ENCODE measurements at regions not wholly inside any gene's neighbourhood (a gene's known extent, or its start where the extent isn't known, plus 50 kb on each side); places are given as distances from the start of the nearest gene placed in this dataset.

DNA sequence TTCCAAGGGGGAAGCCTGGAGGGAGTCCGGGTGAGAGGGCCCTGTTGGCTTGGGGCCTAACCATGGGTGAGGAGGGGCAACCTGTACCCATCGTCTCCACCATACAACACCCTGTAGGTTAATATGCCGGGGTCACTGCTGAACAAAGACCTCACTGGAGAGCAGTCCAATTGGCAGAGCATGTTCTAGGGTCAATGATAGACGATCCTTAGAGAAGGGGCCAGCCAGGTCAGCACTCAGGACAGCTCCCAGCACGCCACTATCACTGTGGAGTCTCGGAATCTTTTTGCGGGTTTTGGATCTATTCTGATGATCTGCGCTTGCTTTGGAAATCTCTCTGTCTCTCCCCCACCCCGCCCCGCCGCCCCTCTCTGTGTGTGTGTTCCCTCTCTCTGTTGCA, 218.4 kb upstream of the MVB12B start:
- DNase-seq, result no peak
- in situ Hi-C loops (cut with MboI; ENCODE audit: low pct_ligation_motif_present in 1 of 4, low pct_unique_long_range_greater_than_20kb in 1 of 4, low sequenced_read_pairs in 3 of 4), result no loop called here
- Histone ChIP-seq H3K4me3 (no peak overlapping the region), H3K27me3 (peaks cover 18% of the 10 kb centered on the region), H3K36me3 (no peaks in the 10 kb centered on the region), H3K9me3 (no peaks in the 10 kb centered on the region), H3K27ac (no peak overlapping the region), H3K4me1 (no peaks in the 10 kb centered on the region)
- 40% methylated on average over 10 of the region's 11 CpGs; no CpG with 5 or more reads in 1 of the 2 donors for WGBS, 2 donors (ENCODE audit: low coverage in 1 of 2)
- TF ChIP-seq EP300 (IDR thresholded peaks at IDR 0.05; ENCODE audit: low read depth) (no peak), POLR2A (IDR thresholded peaks at IDR 0.05) (no peak), POLR2AphosphoS5 (IDR thresholded peaks at IDR 0.05) (no peak)
- TF ChIP-seq, protein P1, sequence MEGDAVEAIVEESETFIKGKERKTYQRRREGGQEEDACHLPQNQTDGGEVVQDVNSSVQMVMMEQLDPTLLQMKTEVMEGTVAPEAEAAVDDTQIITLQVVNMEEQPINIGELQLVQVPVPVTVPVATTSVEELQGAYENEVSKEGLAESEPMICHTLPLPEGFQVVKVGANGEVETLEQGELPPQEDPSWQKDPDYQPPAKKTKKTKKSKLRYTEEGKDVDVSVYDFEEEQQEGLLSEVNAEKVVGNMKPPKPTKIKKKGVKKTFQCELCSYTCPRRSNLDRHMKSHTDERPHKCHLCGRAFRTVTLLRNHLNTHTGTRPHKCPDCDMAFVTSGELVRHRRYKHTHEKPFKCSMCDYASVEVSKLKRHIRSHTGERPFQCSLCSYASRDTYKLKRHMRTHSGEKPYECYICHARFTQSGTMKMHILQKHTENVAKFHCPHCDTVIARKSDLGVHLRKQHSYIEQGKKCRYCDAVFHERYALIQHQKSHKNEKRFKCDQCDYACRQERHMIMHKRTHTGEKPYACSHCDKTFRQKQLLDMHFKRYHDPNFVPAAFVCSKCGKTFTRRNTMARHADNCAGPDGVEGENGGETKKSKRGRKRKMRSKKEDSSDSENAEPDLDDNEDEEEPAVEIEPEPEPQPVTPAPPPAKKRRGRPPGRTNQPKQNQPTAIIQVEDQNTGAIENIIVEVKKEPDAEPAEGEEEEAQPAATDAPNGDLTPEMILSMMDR (IDR thresholded peaks at IDR 0.05), result no peak
- intact Hi-C loops (cut with DNase I; ENCODE audit: low total_unique reads), result no loop called here

DNA sequence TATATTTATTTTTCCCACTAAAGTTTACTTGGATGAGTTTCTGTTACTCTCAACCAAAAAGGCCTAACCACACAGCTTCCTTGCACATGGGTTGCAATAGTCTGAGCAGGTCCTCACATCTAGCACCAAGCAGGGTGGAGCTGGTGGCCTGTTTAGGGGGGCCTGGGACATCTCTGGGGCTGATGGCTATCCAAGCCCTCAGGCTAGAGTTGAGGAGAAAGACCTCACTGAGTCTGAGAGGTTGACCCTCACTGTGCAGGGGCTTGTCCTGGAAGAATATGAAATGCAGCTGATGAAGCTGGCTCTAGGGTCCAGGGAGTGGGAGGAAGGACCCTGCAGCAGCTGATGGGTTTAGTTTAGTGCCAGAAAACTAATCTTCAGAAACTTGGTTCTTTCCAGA, 217.1 kb upstream of the MVB12B start:
- in situ Hi-C loops (cut with MboI; ENCODE audit: low pct_ligation_motif_present in 1 of 4, low pct_unique_long_range_greater_than_20kb in 1 of 4, low sequenced_read_pairs in 3 of 4) (no loop called here), intact Hi-C loops (cut with DNase I; ENCODE audit: low total_unique reads) (no loop called here)
- Histone ChIP-seq H3K36me3 (no peaks in the 10 kb centered on the region), H3K27me3 (peaks cover 18% of the 10 kb centered on the region), H3K4me3 (no peak overlapping the region), H3K4me1 (no peaks in the 10 kb centered on the region), H3K9me3 (no peaks in the 10 kb centered on the region), H3K27ac (no peak overlapping the region)
- DNase-seq, result no peak
- TF ChIP-seq POLR2A (IDR thresholded peaks at IDR 0.05), result no peak
- TF ChIP-seq POLR2AphosphoS5 (IDR thresholded peaks at IDR 0.05), result no peak
- TF ChIP-seq, protein P1 (IDR thresholded peaks at IDR 0.05), result no peak
- no peak for TF ChIP-seq EP300 (IDR thresholded peaks at IDR 0.05; ENCODE audit: low read depth)

DNA sequence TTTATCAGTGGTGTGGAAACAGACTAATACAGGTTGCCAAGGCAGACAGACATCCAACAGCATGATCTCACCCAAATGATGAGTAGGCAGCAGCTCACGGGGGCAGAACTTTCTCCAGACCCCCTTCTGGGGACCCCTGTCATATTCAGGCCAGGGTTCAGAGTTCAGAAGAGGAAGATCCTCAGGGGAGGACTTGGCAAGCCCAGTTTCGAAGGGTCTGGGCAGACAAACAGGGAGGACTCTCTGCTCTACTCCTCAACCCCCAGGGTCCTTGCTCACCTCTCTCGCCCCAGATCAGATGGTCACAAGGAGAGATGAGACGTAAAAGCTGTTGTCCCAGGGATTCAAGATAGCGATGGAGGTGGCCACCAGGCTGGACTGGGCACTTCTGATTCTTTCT, 215.1 kb upstream of the MVB12B start:
- Histone ChIP-seq H3K4me3 (no peak overlapping the region), H3K27ac (no peak overlapping the region), H3K36me3 (no peaks in the 10 kb centered on the region), H3K27me3 (peaks cover 18% of the 10 kb centered on the region), H3K4me1 (no peaks in the 10 kb centered on the region), H3K9me3 (no peaks in the 10 kb centered on the region)
- TF ChIP-seq POLR2A (IDR thresholded peaks at IDR 0.05) (no peak), EP300 (IDR thresholded peaks at IDR 0.05; ENCODE audit: low read depth) (no peak), POLR2AphosphoS5 (IDR thresholded peaks at IDR 0.05) (no peak)
- TF ChIP-seq, protein P1 (IDR thresholded peaks at IDR 0.05), result no peak
- in situ Hi-C loops (cut with MboI; ENCODE audit: low pct_ligation_motif_present in 1 of 4, low pct_unique_long_range_greater_than_20kb in 1 of 4, low sequenced_read_pairs in 3 of 4) (no loop called here), intact Hi-C loops (cut with DNase I; ENCODE audit: low total_unique reads) (no loop called here)
- DNase-seq, result no peak
- 80% methylated on average over 1 to 5 of the region's 5 CpGs for WGBS, 2 donors (ENCODE audit: low coverage in 1 of 2)

DNA sequence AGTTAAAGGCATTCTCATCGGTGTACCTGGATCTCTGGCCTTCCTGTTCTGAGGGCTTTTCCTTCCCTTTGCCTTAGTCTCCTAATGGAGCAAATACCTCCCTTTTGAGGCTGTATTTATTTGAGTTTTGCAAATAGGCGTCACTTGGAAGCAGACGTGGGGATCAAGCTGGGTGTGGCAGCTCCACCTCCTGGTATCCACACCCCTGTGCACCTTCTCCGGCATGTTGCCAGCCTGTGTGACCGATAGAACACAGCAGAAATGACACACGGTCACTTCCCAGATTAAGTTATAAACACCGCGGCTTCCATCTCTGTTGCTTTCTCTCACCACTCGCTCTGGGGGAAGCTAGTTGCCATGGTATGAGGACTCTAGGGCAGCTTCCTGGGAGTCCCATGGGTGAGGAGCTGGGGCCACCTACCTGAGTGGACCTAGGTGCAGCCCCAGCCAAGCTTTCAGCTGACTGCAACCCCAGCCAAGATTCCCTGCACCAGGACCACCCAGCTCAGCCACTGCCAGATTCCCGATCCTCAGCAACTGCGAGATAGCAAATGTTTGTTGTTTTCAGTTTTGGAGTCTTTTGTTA, 214.4 kb upstream of the MVB12B start:
- TF ChIP-seq POLR2A (IDR thresholded peaks at IDR 0.05), result no peak
- no peak for TF ChIP-seq POLR2AphosphoS5 (IDR thresholded peaks at IDR 0.05)
- TF ChIP-seq, protein P1 (IDR thresholded peaks at IDR 0.05), result no peak
- no peak for TF ChIP-seq EP300 (IDR thresholded peaks at IDR 0.05; ENCODE audit: low read depth)
- intact Hi-C loops (cut with DNase I; ENCODE audit: low total_unique reads) (no loop called here), in situ Hi-C loops (cut with MboI; ENCODE audit: low pct_ligation_motif_present in 1 of 4, low pct_unique_long_range_greater_than_20kb in 1 of 4, low sequenced_read_pairs in 3 of 4) (no loop called here)
- Histone ChIP-seq H3K27ac (no peak overlapping the region), H3K36me3 (no peaks in the 10 kb centered on the region), H3K27me3 (peaks cover 18% of the 10 kb centered on the region), H3K9me3 (no peaks in the 10 kb centered on the region), H3K4me1 (no peaks in the 10 kb centered on the region), H3K4me3 (no peak overlapping the region)
- 37 to 61% methylated on average over 3 to 11 of the region's 11 CpGs for WGBS, 2 donors (ENCODE audit: low coverage in 1 of 2)
- DNase-seq, result peak; percentile 36
